ENCODE measurements at regions not wholly inside any gene's neighbourhood (a gene's known extent, or its start where the extent isn't known, plus 50 kb on each side); places are given as distances from the start of the nearest gene placed in this dataset.

GRCh38 chr6:4299476-4299875, 164.1 kb upstream of the ECI2 start:
- TF ChIP-seq POLR2A (IDR thresholded peaks at IDR 0.05) = no peak
- TF ChIP-seq CTCF (IDR thresholded peaks at IDR 0.05) = no peak
- TF ChIP-seq POLR2AphosphoS5 (IDR thresholded peaks at IDR 0.05) = no peak
- H3K4me3 ChIP-seq = no peak overlapping the region
- no peak for DNase-seq (ENCODE audit: low spot score in 2 of 2)
- intact Hi-C loops (cut with DNase I; ENCODE audit: low total_unique reads) = no loop called here
- H3K27me3 ChIP-seq = no peaks in the 10 kb centered on the region
- H3K4me1 ChIP-seq = no peaks in the 10 kb centered on the region
- H3K36me3 ChIP-seq = no peaks in the 10 kb centered on the region
- no peak overlapping the region for H3K27ac ChIP-seq
- H3K9me3 ChIP-seq = peaks cover 4 to 17% of the 10 kb centered on the region in 2 donors

GRCh38 chr6:4297348-4297747, 162.0 kb upstream of the ECI2 start:
- intact Hi-C loops (cut with DNase I; ENCODE audit: low total_unique reads) = no loop called here
- Histone ChIP-seq H3K4me3 (no peak overlapping the region), H3K27me3 (no peaks in the 10 kb centered on the region), H3K4me1 (no peaks in the 10 kb centered on the region), H3K27ac (no peak overlapping the region), H3K36me3 (no peaks in the 10 kb centered on the region), H3K9me3 (peaks cover 4 to 17% of the 10 kb centered on the region in 2 donors)
- TF ChIP-seq POLR2AphosphoS5 (IDR thresholded peaks at IDR 0.05) (no peak), POLR2A (IDR thresholded peaks at IDR 0.05) (no peak), CTCF (IDR thresholded peaks at IDR 0.05) (no peak)
- no peak for DNase-seq (ENCODE audit: low spot score in 2 of 2)

GRCh38 chr6:4296552-4296951, 161.2 kb upstream of the ECI2 start:
- H3K4me3 ChIP-seq = no peak overlapping the region
- no peaks in the 10 kb centered on the region for H3K4me1 ChIP-seq
- no peak for DNase-seq (ENCODE audit: low spot score in 2 of 2)
- TF ChIP-seq POLR2A (IDR thresholded peaks at IDR 0.05) (no peak), POLR2AphosphoS5 (IDR thresholded peaks at IDR 0.05) (no peak), CTCF (IDR thresholded peaks at IDR 0.05) (no peak)
- peaks cover 4 to 17% of the 10 kb centered on the region in 2 donors for H3K9me3 ChIP-seq
- intact Hi-C loops (cut with DNase I; ENCODE audit: low total_unique reads) = no loop called here
- H3K36me3 ChIP-seq = no peaks in the 10 kb centered on the region
- H3K27ac ChIP-seq = no peak overlapping the region
- no peaks in the 10 kb centered on the region for H3K27me3 ChIP-seq

GRCh38 chr6:4295783-4296155, 160.4 kb upstream of the ECI2 start:
- Histone ChIP-seq H3K36me3 (no peaks in the 10 kb centered on the region), H3K4me3 (no peak overlapping the region)
- DNase-seq (ENCODE audit: low spot score in 2 of 2) = no peak

More at GRCh38 chr6:4295783-4296155, 160.4 kb upstream of the ECI2 start:
- no peak overlapping the region for H3K27ac ChIP-seq
- no peaks in the 10 kb centered on the region for H3K4me1 ChIP-seq
- intact Hi-C loops (cut with DNase I; ENCODE audit: low total_unique reads) = no loop called here
- H3K27me3 ChIP-seq = no peaks in the 10 kb centered on the region
- TF ChIP-seq POLR2AphosphoS5 (IDR thresholded peaks at IDR 0.05) (no peak), POLR2A (IDR thresholded peaks at IDR 0.05) (no peak), CTCF (IDR thresholded peaks at IDR 0.05) (no peak)
- H3K9me3 ChIP-seq = peaks cover 4 to 17% of the 10 kb centered on the region in 2 donors

Measured in breast epithelium (tissue), 4 donors.